Liver (tissue), 8 donors: ENCODE measurements at regions not wholly inside any gene's neighbourhood (a gene's known extent, or its start where the extent isn't known, plus 50 kb on each side); places are given as distances from the start of the nearest gene placed in this dataset.

Source experiments
- DNase-seq: peaks from one replicate; pipeline ENCODE4 v3.0.0-alpha.2; 2017; ENCODE audit warnings: low spot score
- H3K27ac ChIP-seq, 2 donors: one replicate each; pipeline ENCODE4 v1.7.0; 2013; ENCODE audit warnings: inconsistent platforms in 2 of 2, low read length in 2 of 2, control low read depth in 1 of 2, low read depth in 1 of 2, mild to moderate bottlenecking in 1 of 2
- H3K27me3 ChIP-seq, 4 donors: one replicate each; pipeline versions ENCODE4 v1.6.1 to v1.7.0; 2013; ENCODE audit warnings: low read length in 3 of 4, inconsistent platforms in 1 of 4, mild to moderate bottlenecking in 1 of 4, moderate library complexity in 1 of 4; ENCODE audit not compliant: control insufficient read depth in 4 of 4, insufficient read depth in 4 of 4
- H3K36me3 ChIP-seq, 4 donors: one replicate each; pipeline versions ENCODE4 v1.6.1 to v1.7.0; 2013; ENCODE audit warnings: low read length in 3 of 4, mild to moderate bottlenecking in 3 of 4, low read depth in 1 of 4, moderate library complexity in 1 of 4; ENCODE audit not compliant: control insufficient read depth in 4 of 4, insufficient read depth in 3 of 4
- H3K4me1 ChIP-seq, 4 donors: one replicate each; pipeline versions ENCODE4 v1.6.1 to v1.7.0; 2013; ENCODE audit warnings: low read length in 3 of 4, mild to moderate bottlenecking in 3 of 4, moderate library complexity in 1 of 4; ENCODE audit not compliant: control insufficient read depth in 4 of 4, insufficient read depth in 4 of 4
- H3K4me3 ChIP-seq, 3 donors: one replicate each; pipeline versions ENCODE4 v1.6.1 to v1.7.0; 2013; ENCODE audit warnings: low read length in 3 of 3, control low read depth in 1 of 3, low read depth in 1 of 3, mild to moderate bottlenecking in 1 of 3
- H3K9ac ChIP-seq, 2 donors: one replicate each; pipeline ENCODE4 v1.7.0; 2013; ENCODE audit warnings: low read length in 2 of 2, mild to moderate bottlenecking in 2 of 2, moderate library complexity in 2 of 2, control low read depth in 1 of 2, low read depth in 1 of 2
- H3K9me3 ChIP-seq, 4 donors: one replicate each; pipeline versions ENCODE4 v1.6.1 to v1.7.0; 2013; ENCODE audit warnings: low read length in 3 of 4; ENCODE audit not compliant: control insufficient read depth in 4 of 4
- ATF3 ChIP-seq: IDR thresholded peaks from 2 replicates; pipeline ENCODE4 v1.6.1; 2016; ENCODE audit warnings: antibody characterized with exemption
- CTCF ChIP-seq: fragments of 150-350 bp; IDR thresholded peaks from 2 replicates; pipeline ENCODE4 v1.5.1; 2017; ENCODE audit warnings: improper control_type of control experiment, low read depth, low read length; ENCODE audit not compliant: missing input control
- EGR1 ChIP-seq, 2 donors: IDR thresholded peaks; 2 replicates each; pipeline ENCODE4 v1.6.1; 2016 to 2018; ENCODE audit warnings: antibody characterized with exemption in 2 of 2, low read depth in 2 of 2
- FOXA2 ChIP-seq: IDR thresholded peaks from 2 replicates; pipeline ENCODE4 v1.6.1; 2016; ENCODE audit warnings: antibody characterized with exemption
- GABPA ChIP-seq, 2 donors: IDR thresholded peaks in 1 of 2; conservative IDR thresholded peaks in 1 of 2; 2 replicates each; pipeline ENCODE4 v1.6.1; 2016; ENCODE audit warnings: antibody characterized with exemption in 2 of 2, mild to moderate bottlenecking in 1 of 2, moderate library complexity in 1 of 2
- HNF4A ChIP-seq, 2 donors: conservative IDR thresholded peaks; 2 replicates each; pipeline ENCODE4 v1.6.1; 2016; ENCODE audit warnings: antibody characterized with exemption in 2 of 2, mild to moderate bottlenecking in 2 of 2
- HNF4G ChIP-seq: IDR thresholded peaks from 2 replicates; pipeline ENCODE4 v1.6.1; 2016; ENCODE audit warnings: antibody characterized with exemption
- JUND ChIP-seq, 2 donors: IDR thresholded peaks; 2 replicates each; pipeline ENCODE4 v1.6.1; 2016; ENCODE audit warnings: antibody characterized with exemption in 2 of 2
- NR2F2 ChIP-seq: IDR thresholded peaks from 2 replicates; pipeline ENCODE4 v1.6.1; 2016; ENCODE audit warnings: antibody characterized with exemption
- RAD21 ChIP-seq, 2 donors: IDR thresholded peaks; 2 replicates each; pipeline ENCODE4 v1.6.1; 2016; ENCODE audit warnings: antibody characterized with exemption in 2 of 2, mild to moderate bottlenecking in 2 of 2
- REST ChIP-seq: IDR thresholded peaks from 2 replicates; pipeline ENCODE4 v1.6.1; 2016; ENCODE audit warnings: antibody characterized with exemption, mild to moderate bottlenecking
- SP1 ChIP-seq: IDR thresholded peaks from 2 replicates; pipeline ENCODE4 v1.6.1; 2018; ENCODE audit warnings: antibody characterized with exemption, mild to moderate bottlenecking
- TAF1 ChIP-seq: conservative IDR thresholded peaks from 2 replicates; pipeline ENCODE4 v1.6.1; 2016; ENCODE audit warnings: antibody characterized with exemption, mild to moderate bottlenecking
- ZBTB33 ChIP-seq: IDR thresholded peaks from 2 replicates; pipeline ENCODE4 v1.6.1; 2016; ENCODE audit warnings: antibody characterized with exemption
- WGBS: extraction: QIAGEN DNeasy Blood & Tissue Kit; methylation state at CpG from one replicate; pipeline ENCODE4 v1.1.7; 2013; 5-methylcytosine and 5-hydroxymethylcytosine counted together
- donor health status: healthy.
- donor health status: healthy.
- donor health status: healthy.
- donor health status: healthy.
- donor health status: healthy.

GRCh38 chr5:63205976-63206375 lies 627.4 kb downstream of the LRRC70 start:
- Histone ChIP-seq H3K27ac (no peak overlapping the region), H3K4me1 (peaks cover 0 to 6% (median 2%) of the 10 kb centered on the region in 4 donors), H3K36me3 (no peaks in the 10 kb centered on the region), H3K27me3 (no peaks in the 10 kb centered on the region), H3K9me3 (no peaks in the 10 kb centered on the region), H3K4me3 (no peak overlapping the region), H3K9ac (no peak overlapping the region)
- WGBS, result 86% methylated on average over 2 of the region's 2 CpGs
- no peak for TF ChIP-seq CTCF
- no peak for TF ChIP-seq RAD21 (IDR thresholded peaks at IDR 0.05)
- TF ChIP-seq GABPA (IDR thresholded peaks at IDR 0.05 in 1 of 2, conservative IDR thresholded peaks at IDR 0.05 in 1 of 2), result no peak
- no peak for TF ChIP-seq SP1
- TF ChIP-seq REST, result no peak
- TF ChIP-seq ATF3, result no peak
- TF ChIP-seq NR2F2, result no peak
- TF ChIP-seq JUND (IDR thresholded peaks at IDR 0.05), result no peak
- no peak for TF ChIP-seq HNF4G
- no peak for TF ChIP-seq ZBTB33
- TF ChIP-seq EGR1 (IDR thresholded peaks at IDR 0.05; ENCODE audit: low read depth in 2 of 2), result no peak
- TF ChIP-seq FOXA2, result no peak
- no peak for DNase-seq

GRCh38 chr5:63201738-63202137 lies 623.1 kb downstream of the LRRC70 start:
- no peak overlapping the region for H3K4me3 ChIP-seq
- H3K4me1 ChIP-seq, result no peaks in the 10 kb centered on the region
- H3K27ac ChIP-seq, result no peak overlapping the region
- H3K9me3 ChIP-seq, result no peaks in the 10 kb centered on the region
- no peaks in the 10 kb centered on the region for H3K36me3 ChIP-seq
- no peak for TF ChIP-seq FOXA2
- no peak for TF ChIP-seq TAF1
- TF ChIP-seq ATF3, result no peak
- TF ChIP-seq NR2F2, result no peak
- no peak for TF ChIP-seq HNF4A (conservative IDR thresholded peaks at IDR 0.05)
- no peak for DNase-seq
- no peaks in the 10 kb centered on the region for H3K27me3 ChIP-seq
- 60% methylated on average over 2 of the region's 2 CpGs for WGBS
- no peak overlapping the region for H3K9ac ChIP-seq
